NCI-H187 (cell line): ENCODE measurements at regions not wholly inside any gene's neighbourhood (a gene's known extent, or its start where the extent isn't known, plus 50 kb on each side); places are given as distances from the start of the nearest gene placed in this dataset.

ENCODE experiments used
- DNase-seq, 2 experiments: peaks; one replicate each; lab custom pipeline; 2025; lab: John Stamatoyannopoulos, UW

GRCh38 chr5:38029397-38030065, 189.7 kb upstream of the GDNF start:
- DNase-seq = no peak

GRCh38 chr5:38023799-38024198, 184.0 kb upstream of the GDNF start:
- DNase-seq = no peak

- DNase-seq = no peak
Observed at GRCh38 chr5:38023371-38023770, 183.5 kb upstream of the GDNF start.

GRCh38 chr5:38022631-38023030, 182.8 kb upstream of the GDNF start:
- no peak for DNase-seq

DNA sequence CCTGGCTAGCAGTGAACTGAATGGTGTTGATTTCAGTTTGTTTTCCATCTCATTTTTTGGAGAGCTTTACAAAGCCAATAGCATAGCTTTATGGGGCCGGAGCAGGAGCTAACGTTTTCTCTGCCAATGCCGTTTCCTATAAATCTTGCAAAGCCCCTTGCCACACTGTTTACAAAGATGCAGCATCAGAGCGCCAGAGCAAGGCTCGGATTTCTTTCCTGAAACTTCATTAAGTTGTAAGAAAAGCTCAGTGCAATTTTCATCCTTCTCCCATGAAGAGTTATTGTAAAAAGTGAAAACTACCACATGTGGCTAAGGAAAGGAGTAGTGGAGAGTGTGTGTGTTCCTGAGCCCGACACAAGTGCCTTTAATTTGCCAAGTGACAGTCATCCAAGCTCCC, 178.2 kb upstream of the GDNF start:
- DNase-seq = no peak

DNA sequence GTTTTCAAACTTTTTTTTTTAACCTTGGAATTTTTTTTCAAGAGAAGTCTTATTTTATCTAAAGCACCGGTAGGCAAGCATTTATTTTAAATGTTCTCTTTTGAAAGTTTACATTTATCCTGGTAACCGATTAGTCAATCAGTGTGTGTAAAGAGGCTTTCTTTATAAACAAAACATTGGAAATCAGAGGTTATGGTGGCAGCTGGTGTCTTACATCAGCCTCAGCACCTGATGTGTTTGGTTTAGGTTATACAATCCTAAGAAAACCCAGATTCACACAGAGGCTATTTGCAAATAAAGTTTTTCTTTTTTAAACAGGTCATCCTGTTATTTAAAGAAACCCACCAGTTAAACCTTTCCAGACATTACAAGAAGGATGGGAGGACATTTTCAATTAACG, 173.3 kb upstream of the GDNF start:
- DNase-seq = no peak

DNA sequence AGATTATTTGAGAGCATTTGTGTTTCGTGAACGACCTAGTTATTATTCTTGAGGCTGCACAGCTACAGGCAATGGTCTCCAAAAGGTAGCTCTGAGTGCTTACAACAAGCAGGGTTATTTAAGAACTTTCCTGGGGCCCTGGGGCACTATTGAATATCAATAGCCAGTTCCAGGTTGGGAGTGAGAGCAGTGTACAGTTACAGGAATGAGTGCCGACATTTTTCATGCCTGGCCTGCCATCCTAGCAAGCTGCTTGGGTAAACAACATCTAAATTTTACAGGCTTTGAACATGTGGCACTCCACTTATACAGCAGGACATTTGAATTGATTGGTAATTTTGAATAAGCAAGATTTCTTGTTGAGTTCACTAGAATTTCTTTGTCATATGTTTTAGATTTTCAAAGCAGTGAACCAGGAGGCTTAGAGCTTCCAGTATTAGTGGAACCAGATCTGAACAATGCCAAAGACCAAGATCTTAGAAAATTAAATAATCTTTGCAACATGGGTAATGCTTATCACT, 171.9 kb upstream of the GDNF start:
- DNase-seq = no peak

DNA sequence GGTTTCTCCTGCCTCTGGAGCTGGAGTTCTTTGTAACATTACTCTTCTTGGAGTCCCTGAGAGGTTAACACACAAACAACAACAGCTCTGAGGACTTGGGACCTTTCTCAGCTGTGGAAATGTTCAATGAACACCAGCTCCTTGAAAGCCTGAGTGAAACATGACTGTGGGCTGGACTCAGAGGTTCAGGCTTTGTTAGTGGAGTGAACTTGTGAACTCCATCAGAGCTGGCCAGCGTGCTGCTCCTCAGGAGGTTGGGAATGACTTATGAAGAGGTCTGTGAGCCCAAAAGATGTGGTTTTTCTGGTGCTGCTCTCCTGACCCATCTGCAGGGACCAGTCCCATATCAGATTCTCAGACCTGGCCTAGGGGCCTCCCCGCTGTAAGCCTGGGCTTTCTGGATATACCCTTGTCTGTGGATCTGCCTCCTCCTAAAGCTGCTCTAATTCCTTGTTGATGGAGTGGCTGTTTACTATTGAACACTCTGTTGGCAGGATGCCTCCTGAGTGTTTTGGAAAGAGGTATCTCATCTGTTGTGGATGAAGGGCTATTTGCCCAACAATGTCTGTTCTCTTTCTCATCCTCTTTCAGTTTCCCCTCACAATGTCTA, 170.0 kb upstream of the GDNF start:
- no peak for DNase-seq

- peak; percentile 31 to 33 for DNase-seq
Observed at GRCh38 chr5:38008198-38008597, 168.4 kb upstream of the GDNF start.

DNA sequence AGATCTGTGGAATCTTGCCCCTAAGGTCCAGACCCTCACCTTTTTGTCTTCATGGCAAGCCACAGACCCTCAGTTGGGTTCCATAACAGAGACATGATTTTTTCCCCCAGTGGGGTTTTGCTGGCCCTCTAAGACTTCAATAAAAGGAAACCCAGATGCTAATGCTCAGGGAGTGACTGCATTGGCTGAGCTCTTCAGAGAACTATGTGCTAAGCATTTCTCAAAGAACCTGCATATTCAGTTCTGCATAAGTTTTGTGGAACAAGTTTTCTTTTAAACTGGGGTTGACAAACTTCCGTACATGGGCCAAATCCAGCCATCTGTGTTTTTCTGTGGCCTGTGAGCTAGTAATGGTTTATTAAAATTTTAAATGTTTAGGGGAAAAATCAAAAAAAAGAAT, 159.8 kb upstream of the GDNF start:
- DNase-seq = no peak

DNA sequence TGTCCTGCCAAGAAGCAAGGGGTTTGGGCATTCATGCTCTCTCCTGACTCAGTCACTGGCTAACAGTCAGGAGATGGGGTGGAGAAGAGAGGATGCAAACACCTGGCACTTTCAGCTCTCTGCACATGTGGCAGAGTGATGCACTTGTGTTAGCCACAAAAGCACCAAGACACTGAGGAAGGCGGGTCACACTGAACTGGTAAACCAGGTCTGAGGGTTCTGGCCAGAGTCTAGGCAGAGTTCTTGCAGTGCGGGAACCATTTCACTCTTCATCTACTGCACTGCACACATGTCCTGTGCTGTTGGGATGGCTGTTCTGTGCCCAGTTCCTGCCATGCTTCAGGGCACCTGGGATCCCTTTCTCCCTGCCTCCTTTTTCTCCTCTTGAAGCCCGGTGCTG, 157.1 kb upstream of the GDNF start:
- no peak for DNase-seq

GRCh38 chr5:37994729-37995128, 154.9 kb upstream of the GDNF start:
- no peak for DNase-seq

DNA sequence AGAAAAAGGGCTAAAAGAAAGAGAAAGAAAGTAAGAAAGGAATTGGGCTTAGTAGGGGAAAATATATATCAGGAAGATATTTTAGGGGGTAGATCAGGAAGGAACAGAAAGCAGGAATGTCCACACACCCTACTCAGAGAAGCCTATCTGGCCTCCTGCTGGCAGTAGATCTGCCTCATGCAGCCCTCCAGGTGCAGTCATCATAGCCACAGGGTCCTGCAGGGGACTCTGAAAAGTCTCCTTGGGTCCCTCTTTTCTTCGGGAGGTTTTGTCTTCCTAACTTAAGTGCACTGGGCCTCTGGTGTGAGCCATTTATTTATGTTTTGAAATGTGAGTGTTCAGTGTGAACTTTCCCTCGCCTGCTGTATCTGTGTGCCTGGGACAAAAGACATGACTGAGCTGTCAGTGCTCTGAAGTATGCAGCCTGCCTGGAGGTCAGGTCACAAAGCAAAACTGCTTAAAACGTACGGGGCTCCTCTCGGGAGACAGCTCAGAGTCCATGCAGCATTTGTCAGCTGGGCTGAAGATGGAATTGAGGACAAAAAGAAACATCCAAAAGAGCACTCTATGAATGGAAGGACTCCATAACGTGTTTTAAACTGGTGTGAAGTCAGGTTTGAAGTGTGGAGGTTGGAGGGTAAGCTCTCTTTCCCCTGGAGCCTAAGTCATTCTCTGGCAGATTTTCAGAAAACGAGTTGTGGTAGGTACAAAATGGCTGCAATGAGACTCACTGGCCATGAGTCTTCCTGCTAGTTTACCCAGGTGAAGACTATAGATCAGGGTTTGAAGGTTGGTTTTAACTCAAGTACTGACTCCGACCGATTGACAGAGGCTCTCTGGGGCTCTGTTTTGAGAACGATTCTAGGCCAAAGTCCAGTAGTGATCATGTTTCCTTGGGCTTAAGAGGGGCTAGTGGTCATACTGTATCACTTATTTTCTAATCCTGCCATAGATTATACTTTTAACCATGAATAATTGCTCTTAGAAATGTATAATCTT, 151.8 kb upstream of the GDNF start:
- DNase-seq = no peak

- DNase-seq = no peak
Observed at GRCh38 chr5:37989884-37990283, 150.0 kb upstream of the GDNF start.

GRCh38 chr5:37988454-37989046, 148.7 kb upstream of the GDNF start:
- no peak for DNase-seq

GRCh38 chr5:37984300-37984699, 144.5 kb upstream of the GDNF start:
- no peak for DNase-seq

DNA sequence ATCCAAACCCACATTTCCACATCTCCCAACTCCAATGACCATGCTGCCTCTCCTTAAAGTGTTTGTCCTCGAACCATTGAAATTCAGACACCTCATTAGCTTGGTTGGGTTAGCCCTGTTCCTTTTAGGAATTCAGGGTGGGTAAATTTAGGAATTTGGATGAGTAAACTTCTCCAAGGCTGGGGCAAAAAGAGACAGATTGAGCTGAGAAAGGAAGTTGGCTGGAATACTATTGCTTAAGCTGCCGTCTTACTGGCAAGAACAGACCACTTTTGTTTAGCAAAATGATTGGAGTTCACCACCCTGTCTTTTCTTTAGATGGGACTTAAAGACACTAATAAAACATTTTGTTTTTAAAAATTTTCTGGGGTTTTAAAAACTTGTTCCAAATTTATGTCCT, 143.6 kb upstream of the GDNF start:
- no peak for DNase-seq

- no peak for DNase-seq
Observed at GRCh38 chr5:37979559-37979958, 139.7 kb upstream of the GDNF start.

GRCh38 chr5:37975531-37975930, 135.7 kb upstream of the GDNF start:
- no peak for DNase-seq

DNA sequence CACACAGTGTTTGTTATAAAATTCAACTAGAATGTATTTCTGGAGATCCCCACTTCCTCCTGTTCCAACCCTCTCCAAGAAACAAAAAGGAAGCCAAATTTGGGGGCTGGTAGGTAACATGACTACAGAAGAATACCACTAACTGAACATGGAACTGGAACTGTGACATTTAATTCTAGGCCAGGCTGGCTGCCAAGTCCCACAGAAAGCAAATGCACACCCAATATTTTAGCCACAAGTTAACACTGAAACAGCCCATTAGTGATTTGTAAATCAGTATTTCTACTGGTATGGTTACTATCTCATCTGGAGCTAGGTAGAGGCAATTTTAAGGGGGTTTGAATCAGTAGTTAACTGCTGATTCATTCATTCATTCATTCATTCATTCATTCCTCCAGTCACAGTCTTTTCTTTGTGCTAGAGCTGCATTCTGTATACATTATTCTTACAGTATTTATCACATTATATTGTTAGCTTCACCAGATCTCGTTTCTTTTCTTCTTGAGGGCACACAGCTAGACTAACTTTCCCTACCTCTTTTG, 131.7 kb upstream of the GDNF start:
- DNase-seq = no peak

DNA sequence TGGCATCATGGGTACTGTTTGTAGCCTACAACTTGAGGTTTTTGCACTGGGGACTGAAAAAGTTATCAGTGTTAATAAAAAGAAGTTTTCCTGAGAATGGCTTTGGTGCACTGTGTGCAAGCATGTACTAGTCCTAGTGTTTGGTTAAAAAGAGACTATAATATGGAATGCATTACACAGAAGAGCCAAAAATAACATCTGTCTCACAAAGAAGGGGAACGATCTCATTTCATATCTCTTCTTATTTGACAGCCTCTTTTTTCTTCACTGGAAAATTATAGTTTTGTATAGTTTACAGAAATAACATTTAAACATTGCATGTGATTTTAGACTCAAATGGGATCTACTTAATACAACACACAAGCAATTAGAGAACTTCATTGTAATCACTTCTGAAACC, 127.0 kb upstream of the GDNF start:
- no peak for DNase-seq

DNA sequence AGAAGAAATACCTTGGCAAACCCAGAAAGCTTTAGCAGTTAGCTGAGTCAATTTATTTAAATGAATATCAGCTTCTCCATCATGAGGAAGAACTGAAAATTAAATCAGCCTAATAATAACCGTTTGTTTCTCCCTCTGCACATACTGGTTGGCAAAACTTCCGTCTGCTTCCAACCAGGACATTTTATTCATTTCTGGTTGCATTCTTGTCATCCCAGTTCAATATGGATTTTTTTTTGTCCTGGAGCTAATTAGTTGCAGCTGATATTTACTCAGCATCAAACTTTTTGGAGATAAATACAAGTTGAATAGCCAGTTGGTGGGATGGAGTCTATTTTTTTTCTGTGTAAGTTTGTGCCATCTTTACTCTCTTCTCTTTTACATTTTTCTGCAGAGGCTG, 126.5 kb upstream of the GDNF start:
- DNase-seq = no peak
